ENCODE measurements at regions not wholly inside any gene's neighbourhood (a gene's known extent, or its start where the extent isn't known, plus 50 kb on each side); places are given as distances from the start of the nearest gene placed in this dataset.

DNA sequence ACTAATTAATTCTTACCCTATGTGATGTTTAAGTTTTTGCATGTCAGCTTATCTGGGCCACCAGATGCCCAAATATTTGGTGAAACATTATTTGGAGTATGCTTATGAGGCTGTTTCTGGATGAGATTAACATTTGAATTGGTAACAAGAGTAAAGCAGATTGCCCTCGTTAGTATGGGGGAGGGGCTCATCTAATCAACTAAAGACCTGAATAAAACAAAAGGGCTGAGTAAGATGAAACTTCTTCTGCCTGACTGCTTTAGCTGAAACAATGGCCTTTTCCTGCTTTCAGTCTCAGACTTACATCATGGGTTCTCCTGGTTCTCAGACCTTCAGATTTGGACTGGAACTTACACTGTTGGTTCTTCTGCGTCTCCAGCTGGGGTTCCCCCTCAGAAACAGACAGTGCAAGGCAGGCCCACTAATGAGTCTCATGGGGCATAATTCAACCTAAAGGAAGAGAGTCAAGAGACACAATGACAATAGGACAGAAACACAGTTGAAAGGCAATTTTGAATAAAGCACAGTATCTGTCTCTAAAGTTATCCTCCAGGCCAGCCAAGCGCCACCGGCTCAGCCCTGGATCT lies 288.4 kb downstream of the CAAP1 start:
- intact Hi-C loops (cut with DNase I) = no loop called here
- no peak for ATAC-seq
- no peak for DNase-seq (ENCODE audit: low spot score)

DNA sequence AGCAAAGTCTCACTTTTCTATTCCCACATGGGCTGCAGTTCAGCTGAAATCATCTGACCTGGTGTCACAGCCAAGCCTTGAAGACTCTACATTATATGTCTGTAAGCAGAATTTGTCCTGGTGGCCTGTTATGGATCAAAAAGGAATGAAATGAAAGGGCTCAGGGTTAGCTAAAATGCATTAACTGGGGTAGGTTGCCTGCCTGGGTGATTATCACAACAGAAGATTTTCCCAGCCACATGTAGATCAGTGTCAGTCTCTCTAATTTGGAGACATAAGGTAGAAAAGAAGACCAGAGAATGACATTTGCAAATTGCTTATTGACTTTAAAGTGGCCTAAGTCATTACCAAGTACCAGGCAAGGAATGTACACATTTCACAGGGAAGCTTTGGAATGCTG lies 289.0 kb downstream of the CAAP1 start:
- DNase-seq (ENCODE audit: low spot score) = no peak

DNA sequence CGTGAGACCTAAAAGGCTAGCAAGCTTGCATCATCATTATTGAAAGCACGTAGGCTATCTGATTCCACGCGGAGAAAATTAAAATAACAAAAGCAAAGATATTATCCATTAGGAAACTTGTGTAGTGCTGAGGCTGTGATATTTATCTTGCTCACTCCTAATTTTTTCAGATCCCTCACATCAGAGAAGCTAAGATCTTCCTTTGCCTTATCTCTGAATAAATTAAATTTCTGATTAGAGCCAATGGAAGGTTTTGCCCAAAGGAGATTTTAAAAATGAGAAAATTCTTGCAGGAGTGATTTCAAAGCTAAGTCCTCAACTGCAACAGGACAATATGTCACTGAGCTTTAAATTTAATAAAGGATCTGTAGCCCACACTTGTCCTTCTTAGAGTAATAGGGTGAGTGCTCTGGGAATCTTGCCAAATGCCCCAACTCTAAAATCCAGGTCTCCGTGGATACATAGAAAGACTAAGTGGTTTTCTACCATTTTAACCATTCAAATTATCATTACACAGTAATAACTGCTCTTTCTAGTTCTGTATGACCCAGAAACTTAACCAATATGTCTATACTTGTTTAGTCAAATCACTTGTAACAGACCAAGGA lies 295.0 kb downstream of the CAAP1 start:
- DNase-seq (ENCODE audit: low spot score) (no peak), ATAC-seq (no peak)
- intact Hi-C loops (cut with DNase I) = no loop called here

More for the DNA sequence above, 289.0 kb downstream of the CAAP1 start:
- intact Hi-C loops (cut with DNase I) = no loop called here
- ATAC-seq = no peak

DNA sequence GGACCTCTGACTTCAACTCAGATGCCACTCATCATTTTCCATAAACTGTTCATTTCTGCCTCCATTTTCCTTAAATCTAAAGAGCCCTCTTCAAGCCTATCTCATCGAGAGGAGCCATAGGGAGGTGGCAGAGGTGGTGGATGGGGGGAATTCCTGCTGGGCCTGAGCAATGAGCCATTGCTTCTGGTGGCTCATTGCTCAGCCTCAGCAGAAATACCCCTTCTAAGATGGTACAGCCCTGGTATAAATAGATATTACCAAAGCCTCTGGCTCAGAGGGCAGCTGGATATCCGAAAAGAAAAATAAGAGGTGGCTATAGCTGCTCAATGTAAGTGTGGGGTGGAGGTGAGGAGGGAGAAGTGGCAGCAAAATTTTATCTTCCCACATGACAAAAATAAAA lies 313.5 kb downstream of the CAAP1 start:
- intact Hi-C loops (cut with DNase I) = no loop called here
- ATAC-seq (no peak), DNase-seq (ENCODE audit: low spot score) (no peak)

DNA sequence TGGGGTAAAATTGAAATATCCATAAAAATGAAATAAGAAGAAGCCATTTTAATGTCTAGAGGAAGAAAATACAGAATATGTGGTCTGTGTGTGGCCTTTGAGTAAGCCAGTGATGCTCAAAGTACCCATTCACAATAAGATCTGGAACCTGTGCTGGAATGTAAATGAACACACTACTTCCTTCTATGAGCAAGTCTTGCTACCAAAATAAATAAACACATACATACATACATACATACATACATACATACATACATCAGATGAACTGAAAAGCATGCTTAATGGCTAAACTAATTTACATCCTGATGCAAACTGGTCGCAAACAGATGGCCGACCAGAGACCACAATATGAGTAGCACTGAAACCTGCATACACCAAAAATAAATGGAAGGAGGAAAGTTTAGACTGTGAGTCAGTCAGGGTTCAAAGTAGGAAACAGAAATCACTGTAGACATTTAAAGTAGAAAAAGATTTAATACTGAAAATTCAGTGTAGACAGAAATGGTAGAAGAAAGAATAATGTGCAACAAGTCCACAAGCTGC lies 317.6 kb downstream of the CAAP1 start:
- DNase-seq (ENCODE audit: low spot score) = no peak
- no peak for ATAC-seq
- intact Hi-C loops (cut with DNase I) = no loop called here

GRCh38 chr9:26574256-26574655 lies 318.3 kb downstream of the CAAP1 start:
- no peak for DNase-seq (ENCODE audit: low spot score)
- intact Hi-C loops (cut with DNase I) = no loop called here

DNA sequence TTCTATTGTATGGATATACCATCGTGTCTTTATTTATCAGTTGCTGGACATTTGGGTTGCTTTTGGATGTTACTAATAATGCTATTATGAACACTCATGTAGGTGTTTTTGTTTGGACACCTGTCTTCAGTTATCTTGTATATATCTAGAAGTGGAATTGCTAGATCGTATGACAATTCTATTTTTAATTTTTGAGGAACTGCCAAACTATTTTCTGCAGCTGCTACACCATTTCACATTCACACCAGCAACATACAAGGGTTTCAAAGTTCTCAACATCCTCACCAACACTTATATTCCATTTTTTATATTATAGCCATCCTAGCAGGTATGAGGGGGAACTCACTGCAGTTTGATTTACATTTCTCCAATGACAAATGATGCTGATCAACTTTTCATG lies 324.6 kb downstream of the CAAP1 start:
- no peak for DNase-seq (ENCODE audit: low spot score)
- ATAC-seq = no peak
- intact Hi-C loops (cut with DNase I) = no loop called here

More at GRCh38 chr9:26574256-26574655, 318.3 kb downstream of the CAAP1 start:
- no peak for ATAC-seq

- intact Hi-C loops (cut with DNase I) = no loop called here
- ATAC-seq = no peak
- DNase-seq (ENCODE audit: low spot score) = no peak
These were observed 326.5 kb downstream of the CAAP1 start for GRCh38 chr9:26566141-26566540.

GRCh38 chr9:26565118-26565517 lies 327.5 kb downstream of the CAAP1 start:
- intact Hi-C loops (cut with DNase I) = no loop called here
- ATAC-seq (no peak), DNase-seq (ENCODE audit: low spot score) (no peak)

- no peak for DNase-seq (ENCODE audit: low spot score)
- intact Hi-C loops (cut with DNase I) = loop anchor here (5.0 kb wide), 1 partner anchor 525 kb away; no protein-coding TSS in a partner anchor
- no peak for ATAC-seq
These were observed 330.3 kb downstream of the CAAP1 start for GRCh38 chr9:26562338-26562737.

GRCh38 chr9:26561928-26562327 lies 330.7 kb downstream of the CAAP1 start:
- ATAC-seq (no peak), DNase-seq (ENCODE audit: low spot score) (no peak)
- intact Hi-C loops (cut with DNase I) = loop anchor here (5.0 kb wide), 1 partner anchor 525 kb away; no protein-coding TSS in a partner anchor

DNA sequence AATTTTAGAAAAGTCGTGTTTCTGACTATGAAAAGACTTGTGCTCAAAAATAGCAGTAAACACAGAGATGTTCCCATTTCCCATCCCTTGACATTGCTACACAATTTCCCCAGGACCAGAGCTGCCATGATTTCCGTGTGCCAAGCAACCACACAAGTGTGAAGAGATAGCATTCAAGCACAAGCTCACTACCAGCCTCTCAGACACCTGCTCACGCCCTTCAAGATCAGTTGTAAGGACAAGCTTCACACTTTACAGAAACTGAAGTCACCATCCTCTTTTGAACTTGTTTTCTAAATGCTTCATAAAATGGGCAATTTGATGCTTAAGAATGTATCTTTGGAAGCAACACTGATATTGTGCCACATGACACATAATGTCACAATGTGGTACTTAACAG lies 333.1 kb downstream of the CAAP1 start:
- DNase-seq (ENCODE audit: low spot score) (no peak), ATAC-seq (no peak)
- intact Hi-C loops (cut with DNase I) = no loop called here

DNA sequence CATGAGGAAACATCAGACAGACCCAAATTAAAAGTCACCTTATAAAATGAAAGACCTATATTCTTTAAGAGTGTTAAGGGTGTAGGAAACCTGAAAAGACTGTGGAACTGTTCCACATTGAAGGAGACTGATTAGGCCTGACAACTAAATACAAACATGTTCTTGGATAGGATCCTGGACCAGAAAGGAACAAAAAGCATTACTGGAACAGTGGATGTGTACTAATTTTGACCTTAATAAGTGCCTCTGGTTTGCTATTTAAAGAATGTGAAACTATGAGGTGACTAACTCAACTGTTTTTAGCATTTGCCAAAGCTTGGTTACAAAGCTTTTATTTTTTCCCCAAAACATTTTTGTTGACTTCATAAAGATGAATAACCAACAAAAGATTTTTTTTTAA lies 340.6 kb downstream of the CAAP1 start:
- no peak for ATAC-seq
- intact Hi-C loops (cut with DNase I) = no loop called here

GRCh38 chr9:26551451-26551850 lies 341.2 kb downstream of the CAAP1 start:
- no peak for DNase-seq (ENCODE audit: low spot score)
- ATAC-seq = no peak
- intact Hi-C loops (cut with DNase I) = no loop called here

More for the DNA sequence above, 340.6 kb downstream of the CAAP1 start:
- no peak for DNase-seq (ENCODE audit: low spot score)

DNA sequence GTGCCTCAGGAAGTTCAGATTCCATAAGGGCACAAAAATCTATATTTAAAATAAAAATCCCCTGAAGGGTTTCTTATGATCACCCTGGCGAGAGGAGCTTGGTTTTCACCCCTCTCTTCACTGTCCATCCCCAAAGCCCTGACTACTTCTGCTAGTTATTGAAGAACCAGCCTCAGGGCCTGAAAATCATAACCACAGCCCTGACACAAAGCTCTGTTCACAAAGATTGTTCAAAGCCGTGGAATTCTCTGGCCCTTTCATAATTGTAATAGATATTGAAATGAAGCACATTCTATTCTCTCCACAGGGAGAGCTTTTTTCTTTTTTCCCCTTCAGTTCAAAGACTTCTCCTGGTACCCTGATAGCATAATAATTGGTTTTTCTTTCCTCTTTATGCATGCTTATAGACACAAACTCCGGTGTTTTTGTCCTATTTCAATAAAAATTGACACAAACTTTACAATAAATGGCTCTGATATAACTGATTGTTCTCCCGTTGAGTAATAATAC lies 343.8 kb downstream of the CAAP1 start:
- DNase-seq (ENCODE audit: low spot score) (no peak), ATAC-seq (no peak)
- intact Hi-C loops (cut with DNase I) = no loop called here

- ATAC-seq = no peak
- intact Hi-C loops (cut with DNase I) = no loop called here
These were observed 352.6 kb downstream of the CAAP1 start for GRCh38 chr9:26539867-26540493.

DNA sequence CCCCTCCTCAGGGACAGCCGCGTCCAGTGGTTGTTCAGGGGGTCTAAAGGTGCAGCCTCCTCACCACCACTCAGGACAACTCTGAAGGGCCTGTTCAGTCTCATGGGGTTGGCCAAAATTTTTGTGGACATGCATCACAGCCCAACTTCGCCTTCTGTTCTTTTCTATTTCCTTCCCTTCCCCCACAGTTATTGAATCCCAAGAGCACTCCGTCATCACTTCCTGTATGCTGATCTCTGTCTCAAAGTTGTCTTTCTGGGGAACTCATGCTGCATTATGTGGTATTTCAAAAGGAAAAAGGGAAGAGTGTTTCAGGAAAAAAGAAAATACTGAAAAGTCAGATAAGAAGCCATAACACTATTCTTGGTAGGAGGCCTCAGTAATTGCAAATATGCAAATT lies 355.4 kb downstream of the CAAP1 start:
- DNase-seq (ENCODE audit: low spot score) (no peak), ATAC-seq (no peak)
- intact Hi-C loops (cut with DNase I) = no loop called here

More at GRCh38 chr9:26539867-26540493, 352.6 kb downstream of the CAAP1 start:
- no peak for DNase-seq (ENCODE audit: low spot score)

DNA sequence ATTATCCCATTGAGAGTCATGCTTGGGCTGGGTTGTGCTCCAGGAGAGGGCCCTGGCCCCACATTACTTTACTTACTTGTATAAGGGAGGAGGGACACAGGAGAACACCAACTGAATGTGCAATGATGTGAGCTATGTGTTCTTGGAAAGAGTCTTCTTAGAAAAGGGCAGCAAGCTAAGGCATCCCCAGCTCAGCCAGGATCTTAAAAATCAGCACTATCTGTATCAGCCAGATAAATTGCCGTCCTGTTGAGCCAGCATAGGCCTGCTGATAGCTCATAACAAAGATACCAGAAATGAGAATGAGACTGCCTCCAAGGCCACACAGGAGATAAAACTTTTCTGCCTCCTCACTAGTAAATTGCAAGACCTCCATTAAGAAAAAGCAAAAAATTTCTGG lies 357.5 kb downstream of the CAAP1 start:
- intact Hi-C loops (cut with DNase I) = no loop called here
- ATAC-seq = no peak
- DNase-seq (ENCODE audit: low spot score) = no peak

GRCh38 chr9:26530841-26531240 lies 361.8 kb downstream of the CAAP1 start:
- DNase-seq (ENCODE audit: low spot score) (no peak), ATAC-seq (no peak)
- intact Hi-C loops (cut with DNase I) = no loop called here

DNA sequence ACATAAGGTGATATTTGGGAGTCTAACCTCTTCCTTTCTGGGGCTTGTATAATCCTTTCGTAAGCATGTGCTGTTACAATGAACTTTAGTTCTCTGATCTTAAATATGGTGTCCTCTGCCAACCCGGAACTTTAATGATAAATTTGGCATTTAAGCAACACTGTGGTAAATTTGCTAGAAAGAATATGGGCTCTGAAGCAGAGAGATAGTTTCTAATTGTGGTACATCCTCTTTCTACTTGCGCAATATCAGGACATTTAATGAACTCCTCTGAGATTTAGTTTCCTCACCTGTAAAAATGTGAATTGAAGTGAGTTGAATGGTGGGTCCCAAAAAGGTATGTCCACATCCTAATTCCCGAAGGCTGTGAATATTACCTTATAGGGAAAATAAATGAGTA lies 364.7 kb downstream of the CAAP1 start:
- no peak for DNase-seq (ENCODE audit: low spot score)
- intact Hi-C loops (cut with DNase I) = no loop called here
- ATAC-seq = no peak
